ENCODE measurements at regions not wholly inside any gene's neighbourhood (a gene's known extent, or its start where the extent isn't known, plus 50 kb on each side); places are given as distances from the start of the nearest gene placed in this dataset.

DNA sequence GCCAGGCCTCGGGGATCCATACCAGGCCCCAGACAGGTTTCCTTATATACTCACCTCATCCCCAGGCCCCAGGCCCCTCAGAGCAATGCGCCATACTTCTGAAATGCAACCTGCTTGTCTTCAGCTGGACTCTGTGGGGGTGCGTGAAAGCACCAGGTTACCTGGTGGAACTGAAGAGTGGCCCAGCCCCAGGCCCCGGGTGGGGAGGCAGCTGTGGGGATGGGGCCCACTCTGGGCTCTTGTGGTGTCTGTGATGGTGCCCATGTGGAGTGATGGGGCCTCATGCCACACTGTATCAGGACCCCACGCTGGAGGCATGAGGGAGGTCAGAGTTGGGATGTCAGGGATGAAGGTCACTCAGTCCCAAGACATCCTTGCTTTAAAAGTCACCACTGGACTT is 999.0 kb downstream of the BRD1 start:
- TF ChIP-seq, protein P1, sequence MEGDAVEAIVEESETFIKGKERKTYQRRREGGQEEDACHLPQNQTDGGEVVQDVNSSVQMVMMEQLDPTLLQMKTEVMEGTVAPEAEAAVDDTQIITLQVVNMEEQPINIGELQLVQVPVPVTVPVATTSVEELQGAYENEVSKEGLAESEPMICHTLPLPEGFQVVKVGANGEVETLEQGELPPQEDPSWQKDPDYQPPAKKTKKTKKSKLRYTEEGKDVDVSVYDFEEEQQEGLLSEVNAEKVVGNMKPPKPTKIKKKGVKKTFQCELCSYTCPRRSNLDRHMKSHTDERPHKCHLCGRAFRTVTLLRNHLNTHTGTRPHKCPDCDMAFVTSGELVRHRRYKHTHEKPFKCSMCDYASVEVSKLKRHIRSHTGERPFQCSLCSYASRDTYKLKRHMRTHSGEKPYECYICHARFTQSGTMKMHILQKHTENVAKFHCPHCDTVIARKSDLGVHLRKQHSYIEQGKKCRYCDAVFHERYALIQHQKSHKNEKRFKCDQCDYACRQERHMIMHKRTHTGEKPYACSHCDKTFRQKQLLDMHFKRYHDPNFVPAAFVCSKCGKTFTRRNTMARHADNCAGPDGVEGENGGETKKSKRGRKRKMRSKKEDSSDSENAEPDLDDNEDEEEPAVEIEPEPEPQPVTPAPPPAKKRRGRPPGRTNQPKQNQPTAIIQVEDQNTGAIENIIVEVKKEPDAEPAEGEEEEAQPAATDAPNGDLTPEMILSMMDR (conservative IDR thresholded peaks at IDR 0.05; ENCODE audit: low read length), result no peak
- TF ChIP-seq EZH2phosphoT487 (IDR thresholded peaks at IDR 0.05; ENCODE audit: borderline replicate concordance), result no peak
